Liver (tissue), 3 donors: ENCODE measurements at regions not wholly inside any gene's neighbourhood (a gene's known extent, or its start where the extent isn't known, plus 50 kb on each side); places are given as distances from the start of the nearest gene placed in this dataset.

Source experiments
- ATF3 ChIP-seq: IDR thresholded peaks from 2 replicates; pipeline ENCODE4 v1.6.1; 2016; ENCODE audit warnings: antibody characterized with exemption
- CTCF ChIP-seq: fragments of 150-350 bp; IDR thresholded peaks from 2 replicates; pipeline ENCODE4 v1.5.1; 2017; ENCODE audit warnings: improper control_type of control experiment, low read depth, low read length; ENCODE audit not compliant: missing input control
- GABPA ChIP-seq, 2 donors: IDR thresholded peaks in 1 of 2; conservative IDR thresholded peaks in 1 of 2; 2 replicates each; pipeline ENCODE4 v1.6.1; 2016; ENCODE audit warnings: antibody characterized with exemption in 2 of 2, mild to moderate bottlenecking in 1 of 2, moderate library complexity in 1 of 2
- JUND ChIP-seq, 2 donors: IDR thresholded peaks; 2 replicates each; pipeline ENCODE4 v1.6.1; 2016; ENCODE audit warnings: antibody characterized with exemption in 2 of 2
- MAX ChIP-seq: IDR thresholded peaks from 2 replicates; pipeline ENCODE4 v1.6.1; 2016; ENCODE audit warnings: antibody characterized with exemption
- NR2F2 ChIP-seq: IDR thresholded peaks from 2 replicates; pipeline ENCODE4 v1.6.1; 2016; ENCODE audit warnings: antibody characterized with exemption
- RAD21 ChIP-seq, 2 donors: IDR thresholded peaks; 2 replicates each; pipeline ENCODE4 v1.6.1; 2016; ENCODE audit warnings: antibody characterized with exemption in 2 of 2, mild to moderate bottlenecking in 2 of 2
- REST ChIP-seq: IDR thresholded peaks from 2 replicates; pipeline ENCODE4 v1.6.1; 2016; ENCODE audit warnings: antibody characterized with exemption, mild to moderate bottlenecking
- RXRA ChIP-seq, 2 donors: IDR thresholded peaks; 2 replicates each; pipeline ENCODE4 v1.6.1; 2017 to 2018; ENCODE audit warnings: antibody characterized with exemption in 2 of 2, mild to moderate bottlenecking in 1 of 2
- TAF1 ChIP-seq: conservative IDR thresholded peaks from 2 replicates; pipeline ENCODE4 v1.6.1; 2016; ENCODE audit warnings: antibody characterized with exemption, mild to moderate bottlenecking
- YY1 ChIP-seq: IDR thresholded peaks from 2 replicates; pipeline ENCODE4 v1.6.1; 2016; ENCODE audit warnings: antibody characterized with exemption, mild to moderate bottlenecking
- TF ChIP-seq, protein P1 (sequence below): IDR thresholded peaks from 2 replicates; pipeline ENCODE4 v1.6.1; 2016; ENCODE audit warnings: antibody characterized with exemption
- donor health status: healthy.
- donor health status: healthy.

DNA sequence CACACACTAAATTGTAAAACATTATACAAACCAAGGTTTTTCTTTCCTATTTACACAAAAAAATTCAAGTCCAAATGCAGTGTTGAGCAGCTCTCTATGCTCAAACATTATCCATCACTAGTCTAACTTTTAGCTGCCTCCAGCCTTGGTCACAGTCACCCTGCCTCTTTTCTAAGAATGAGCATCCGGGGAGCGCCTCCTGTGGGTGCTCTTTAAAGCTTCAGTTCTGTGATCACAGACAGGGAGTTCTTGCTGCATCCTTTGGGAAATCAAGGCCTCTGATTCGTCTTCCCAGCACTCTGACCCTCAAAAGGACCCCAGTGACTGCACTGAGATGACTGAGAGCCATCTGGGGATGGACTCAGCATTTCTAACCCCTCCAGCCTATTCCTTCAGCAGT lies 289.6 kb downstream of the SEC61B start:
- TF ChIP-seq RXRA (IDR thresholded peaks at IDR 0.05) (no peak), CTCF (no peak), RAD21 (IDR thresholded peaks at IDR 0.05) (no peak), YY1 (no peak), MAX (no peak), TAF1 (no peak), NR2F2 (no peak), ATF3 (no peak), REST (no peak), GABPA (IDR thresholded peaks at IDR 0.05 in 1 of 2, conservative IDR thresholded peaks at IDR 0.05 in 1 of 2) (no peak), JUND (IDR thresholded peaks at IDR 0.05) (no peak)
- TF ChIP-seq, protein P1, sequence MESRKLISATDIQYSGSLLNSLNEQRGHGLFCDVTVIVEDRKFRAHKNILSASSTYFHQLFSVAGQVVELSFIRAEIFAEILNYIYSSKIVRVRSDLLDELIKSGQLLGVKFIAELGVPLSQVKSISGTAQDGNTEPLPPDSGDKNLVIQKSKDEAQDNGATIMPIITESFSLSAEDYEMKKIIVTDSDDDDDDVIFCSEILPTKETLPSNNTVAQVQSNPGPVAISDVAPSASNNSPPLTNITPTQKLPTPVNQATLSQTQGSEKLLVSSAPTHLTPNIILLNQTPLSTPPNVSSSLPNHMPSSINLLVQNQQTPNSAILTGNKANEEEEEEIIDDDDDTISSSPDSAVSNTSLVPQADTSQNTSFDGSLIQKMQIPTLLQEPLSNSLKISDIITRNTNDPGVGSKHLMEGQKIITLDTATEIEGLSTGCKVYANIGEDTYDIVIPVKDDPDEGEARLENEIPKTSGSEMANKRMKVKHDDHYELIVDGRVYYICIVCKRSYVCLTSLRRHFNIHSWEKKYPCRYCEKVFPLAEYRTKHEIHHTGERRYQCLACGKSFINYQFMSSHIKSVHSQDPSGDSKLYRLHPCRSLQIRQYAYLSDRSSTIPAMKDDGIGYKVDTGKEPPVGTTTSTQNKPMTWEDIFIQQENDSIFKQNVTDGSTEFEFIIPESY: no peak
